KMS-11 (cell line): ENCODE measurements at regions not wholly inside any gene's neighbourhood (a gene's known extent, or its start where the extent isn't known, plus 50 kb on each side); places are given as distances from the start of the nearest gene placed in this dataset.

Experiments used
- H2AFZ ChIP-seq: fragments of 200-600 bp; sonication (generic); 2 replicates; pipeline ENCODE4 v1.6.1; 2016; ENCODE audit warnings: antibody characterized with exemption, mixed run types, low read depth
- H3K27ac ChIP-seq: fragments of 200-600 bp; sonication (generic); 2 replicates; pipeline ENCODE4 v1.6.1; 2016; ENCODE audit warnings: mild to moderate bottlenecking, mixed run types
- H3K27me3 ChIP-seq: fragments of 200-600 bp; sonication (generic); 2 replicates; pipeline ENCODE4 v1.6.1; 2017; ENCODE audit warnings: mild to moderate bottlenecking, low read depth, mixed run types, moderate library complexity; ENCODE audit not compliant: insufficient read depth
- H3K36me3 ChIP-seq: fragments of 200-600 bp; sonication (generic); 2 replicates; pipeline ENCODE4 v1.6.1; 2017; ENCODE audit warnings: mild to moderate bottlenecking, mixed run types; ENCODE audit not compliant: insufficient read depth
- H3K4me1 ChIP-seq: fragments of 200-600 bp; sonication (generic); 2 replicates; pipeline ENCODE4 v1.6.1; 2016; ENCODE audit warnings: mild to moderate bottlenecking, low read depth, mixed run types; ENCODE audit not compliant: poor library complexity, severe bottlenecking
- H3K4me2 ChIP-seq: fragments of 200-600 bp; sonication (generic); 2 replicates; pipeline ENCODE4 v1.7.0; 2016; ENCODE audit warnings: mild to moderate bottlenecking, mixed run types
- H3K4me3 ChIP-seq: fragments of 200-600 bp; sonication (generic); IDR thresholded peaks from 2 replicates; pipeline ENCODE4 v1.6.1; 2017; ENCODE audit warnings: low read depth, low read length, mixed read lengths; ENCODE audit not compliant: insufficient read depth
- H3K79me2 ChIP-seq: fragments of 200-600 bp; sonication (generic); 2 replicates; pipeline ENCODE4 v1.6.1; 2016; ENCODE audit warnings: low read depth, mixed run types; ENCODE audit not compliant: insufficient read depth
- H3K9ac ChIP-seq: fragments of 200-600 bp; sonication (generic); 2 replicates; pipeline ENCODE4 v1.6.1; 2016; ENCODE audit warnings: mild to moderate bottlenecking, mixed run types
- H4K20me1 ChIP-seq: fragments of 200-600 bp; sonication (generic); 2 replicates; pipeline ENCODE4 v1.6.1; 2016; ENCODE audit warnings: mild to moderate bottlenecking, mixed run types; ENCODE audit not compliant: insufficient read depth
- TF ChIP-seq, protein P1 (sequence below): fragments of 200-600 bp; sonication (generic); conservative IDR thresholded peaks from 2 replicates; pipeline ENCODE4 v1.6.1; 2017; ENCODE audit warnings: low read depth, mild to moderate bottlenecking, antibody characterized with exemption, low read length, moderate library complexity, mixed read lengths

DNA sequence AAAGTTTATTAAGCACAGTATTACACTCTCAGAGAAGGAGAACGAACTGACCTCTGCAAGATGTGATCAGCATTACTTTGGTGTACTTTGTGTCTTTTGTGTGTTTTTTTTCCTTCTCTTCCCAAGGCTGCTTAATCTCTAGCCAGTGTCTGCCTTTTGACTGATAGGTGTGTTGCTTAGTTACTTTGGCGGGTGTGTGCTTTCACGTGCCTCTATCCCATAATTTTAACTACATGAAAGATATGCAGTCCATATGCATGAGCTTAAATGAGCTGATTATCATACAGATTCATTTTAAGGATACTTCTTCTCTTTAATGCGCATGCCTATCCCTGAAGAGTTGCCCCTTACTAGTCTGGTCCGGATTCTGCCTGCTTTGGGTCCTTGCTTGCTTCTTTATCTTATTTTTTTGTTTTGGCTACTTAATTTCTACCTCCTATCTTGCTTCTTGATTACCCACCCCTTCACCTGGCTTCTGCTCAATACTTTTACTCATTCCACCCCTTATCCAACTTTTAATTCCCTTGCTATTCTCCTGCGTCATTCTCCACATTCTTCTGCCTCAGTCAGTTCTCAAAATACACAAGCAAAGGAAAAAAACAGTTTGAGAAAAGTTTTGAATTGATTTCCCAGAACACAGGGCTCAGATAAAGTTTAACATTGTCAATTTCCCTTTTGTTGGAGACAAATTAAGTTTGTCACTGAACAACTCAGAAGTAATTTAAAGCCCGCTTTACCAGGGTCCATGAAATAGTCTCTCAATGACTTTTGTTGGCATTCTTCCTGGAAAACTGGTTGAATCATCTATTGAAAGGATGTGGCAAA lies 182.0 kb downstream of the TENT5D start:
- Histone ChIP-seq H2AFZ (no peak overlapping the region), H3K9ac (no peak overlapping the region), H3K4me1 (no peaks in the 10 kb centered on the region), H3K4me3 (no peak overlapping the region), H3K27me3 (no peaks in the 10 kb centered on the region), H3K27ac (no peak overlapping the region), H3K36me3 (no peaks in the 10 kb centered on the region), H3K4me2 (no peak overlapping the region), H3K79me2 (no peaks in the 10 kb centered on the region), H4K20me1 (no peaks in the 10 kb centered on the region)
- TF ChIP-seq, protein P1, sequence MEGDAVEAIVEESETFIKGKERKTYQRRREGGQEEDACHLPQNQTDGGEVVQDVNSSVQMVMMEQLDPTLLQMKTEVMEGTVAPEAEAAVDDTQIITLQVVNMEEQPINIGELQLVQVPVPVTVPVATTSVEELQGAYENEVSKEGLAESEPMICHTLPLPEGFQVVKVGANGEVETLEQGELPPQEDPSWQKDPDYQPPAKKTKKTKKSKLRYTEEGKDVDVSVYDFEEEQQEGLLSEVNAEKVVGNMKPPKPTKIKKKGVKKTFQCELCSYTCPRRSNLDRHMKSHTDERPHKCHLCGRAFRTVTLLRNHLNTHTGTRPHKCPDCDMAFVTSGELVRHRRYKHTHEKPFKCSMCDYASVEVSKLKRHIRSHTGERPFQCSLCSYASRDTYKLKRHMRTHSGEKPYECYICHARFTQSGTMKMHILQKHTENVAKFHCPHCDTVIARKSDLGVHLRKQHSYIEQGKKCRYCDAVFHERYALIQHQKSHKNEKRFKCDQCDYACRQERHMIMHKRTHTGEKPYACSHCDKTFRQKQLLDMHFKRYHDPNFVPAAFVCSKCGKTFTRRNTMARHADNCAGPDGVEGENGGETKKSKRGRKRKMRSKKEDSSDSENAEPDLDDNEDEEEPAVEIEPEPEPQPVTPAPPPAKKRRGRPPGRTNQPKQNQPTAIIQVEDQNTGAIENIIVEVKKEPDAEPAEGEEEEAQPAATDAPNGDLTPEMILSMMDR, result no peak
